ENCODE measurements at regions not wholly inside any gene's neighbourhood (a gene's known extent, or its start where the extent isn't known, plus 50 kb on each side); places are given as distances from the start of the nearest gene placed in this dataset.

DNA sequence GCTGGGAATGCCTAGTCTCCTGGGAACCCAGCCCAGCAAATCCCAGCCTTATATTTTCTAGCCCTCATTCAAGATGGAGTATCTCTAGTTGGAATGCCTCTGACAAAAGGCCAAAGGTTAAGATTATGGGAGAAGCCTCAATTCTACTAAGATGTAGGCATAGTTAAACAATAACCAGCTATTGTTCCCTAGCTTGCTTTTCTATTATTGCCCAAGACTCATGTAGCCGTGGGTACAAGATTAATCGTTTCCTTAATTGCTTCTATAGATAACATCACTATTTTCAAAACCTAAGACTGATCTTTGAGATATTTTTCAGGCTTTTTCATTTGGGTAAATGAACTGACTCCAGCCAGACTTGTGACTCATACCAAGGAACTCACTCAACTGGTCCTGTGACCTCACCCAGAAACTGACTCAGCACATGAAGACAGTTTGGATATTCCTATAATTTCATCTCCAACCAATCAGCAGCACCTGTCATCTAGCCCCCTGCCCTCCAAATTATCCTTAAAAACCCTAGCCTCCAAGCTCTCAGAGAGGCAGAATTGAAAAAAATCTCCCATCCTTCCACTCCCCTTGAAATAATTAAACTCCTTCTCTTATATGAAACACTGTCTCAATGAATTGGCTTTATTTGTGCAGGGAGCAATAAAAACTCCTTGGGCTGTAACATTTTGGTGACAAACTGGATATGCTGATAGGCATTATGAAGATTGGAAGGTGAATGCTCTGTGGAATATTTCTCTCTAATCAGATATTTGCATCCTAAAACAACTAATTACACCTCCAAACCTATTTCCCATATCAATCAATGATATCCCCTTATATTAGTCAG is 589.0 kb downstream of the C12orf50 start:
- no peaks in the 10 kb centered on the region for H3K9me3 ChIP-seq (ENCODE audit: control extremely low read depth in 1 of 3, control insufficient read depth in 2 of 3, insufficient read depth in 1 of 3, low read length in 2 of 3)
- no peaks in the 10 kb centered on the region for H3K36me3 ChIP-seq (replicated peaks in 1 of 2; ENCODE audit: control extremely low read depth in 1 of 2, control insufficient read depth in 1 of 2, extremely low read depth in 1 of 2, insufficient read depth in 2 of 2, low read length in 1 of 2)
- Mint-ChIP-seq H3K27me3 (no peaks in the 10 kb centered on the region), H3K4me3 (no peak overlapping the region), H3K9me3 (ENCODE audit: insufficient read depth) (no peaks in the 10 kb centered on the region), H3K27ac (no peak overlapping the region), H3K4me1 (no peaks in the 10 kb centered on the region)
- no peak overlapping the region for H3K27ac ChIP-seq (ENCODE audit: low read length in 2 of 2)
- no peaks in the 10 kb centered on the region for H3K79me2 ChIP-seq (ENCODE audit: control insufficient read depth, insufficient read depth, low read length)
- DNase-seq: no peak
- POLR2A ChIA-PET: no interaction called here
- H3K27me3 ChIP-seq (replicated peaks in 1 of 4; ENCODE audit: control extremely low read depth in 1 of 4, control insufficient read depth in 3 of 4, insufficient read depth in 4 of 4, low read length in 3 of 4): no peaks in the 10 kb centered on the region
- H4K20me1 ChIP-seq (ENCODE audit: control insufficient read depth, insufficient read depth, low read length, poor library complexity, severe bottlenecking): no peaks in the 10 kb centered on the region
- CTCF ChIA-PET: no interaction called here
- no peak overlapping the region for H3K4me3 ChIP-seq (ENCODE audit: control extremely low read depth in 1 of 5, extremely low read depth in 1 of 5, insufficient read depth in 1 of 5, low read depth in 2 of 5, low read length in 4 of 5)
- no peaks in the 10 kb centered on the region for H3K4me1 ChIP-seq (ENCODE audit: control insufficient read depth in 2 of 2, insufficient read depth in 2 of 2, low read length in 2 of 2)
- no peak overlapping the region for H3K4me2 ChIP-seq (replicated peaks; ENCODE audit: low read depth, low read length, poor library complexity, severe bottlenecking)
- no peak overlapping the region for H3K9ac ChIP-seq (ENCODE audit: low read length)
- no peak for TF ChIP-seq EZH2 (IDR thresholded peaks at IDR 0.05; ENCODE audit: borderline replicate concordance, insufficient read depth, low read depth, low read length, poor library complexity, severe bottlenecking)
- TF ChIP-seq, protein P1, sequence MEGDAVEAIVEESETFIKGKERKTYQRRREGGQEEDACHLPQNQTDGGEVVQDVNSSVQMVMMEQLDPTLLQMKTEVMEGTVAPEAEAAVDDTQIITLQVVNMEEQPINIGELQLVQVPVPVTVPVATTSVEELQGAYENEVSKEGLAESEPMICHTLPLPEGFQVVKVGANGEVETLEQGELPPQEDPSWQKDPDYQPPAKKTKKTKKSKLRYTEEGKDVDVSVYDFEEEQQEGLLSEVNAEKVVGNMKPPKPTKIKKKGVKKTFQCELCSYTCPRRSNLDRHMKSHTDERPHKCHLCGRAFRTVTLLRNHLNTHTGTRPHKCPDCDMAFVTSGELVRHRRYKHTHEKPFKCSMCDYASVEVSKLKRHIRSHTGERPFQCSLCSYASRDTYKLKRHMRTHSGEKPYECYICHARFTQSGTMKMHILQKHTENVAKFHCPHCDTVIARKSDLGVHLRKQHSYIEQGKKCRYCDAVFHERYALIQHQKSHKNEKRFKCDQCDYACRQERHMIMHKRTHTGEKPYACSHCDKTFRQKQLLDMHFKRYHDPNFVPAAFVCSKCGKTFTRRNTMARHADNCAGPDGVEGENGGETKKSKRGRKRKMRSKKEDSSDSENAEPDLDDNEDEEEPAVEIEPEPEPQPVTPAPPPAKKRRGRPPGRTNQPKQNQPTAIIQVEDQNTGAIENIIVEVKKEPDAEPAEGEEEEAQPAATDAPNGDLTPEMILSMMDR (IDR thresholded peaks at IDR 0.05): no peak
- intact Hi-C loops (cut with micrococcal nuclease): no loop called here
- no peak for ATAC-seq (ENCODE audit: low read depth)
- no CpG with 5 or more reads among the region's 2 CpGs for WGBS (ENCODE audit: insufficient coverage)
- H2AFZ ChIP-seq (ENCODE audit: insufficient read depth, low read depth, low read length, poor library complexity, severe bottlenecking): no peak overlapping the region

DNA sequence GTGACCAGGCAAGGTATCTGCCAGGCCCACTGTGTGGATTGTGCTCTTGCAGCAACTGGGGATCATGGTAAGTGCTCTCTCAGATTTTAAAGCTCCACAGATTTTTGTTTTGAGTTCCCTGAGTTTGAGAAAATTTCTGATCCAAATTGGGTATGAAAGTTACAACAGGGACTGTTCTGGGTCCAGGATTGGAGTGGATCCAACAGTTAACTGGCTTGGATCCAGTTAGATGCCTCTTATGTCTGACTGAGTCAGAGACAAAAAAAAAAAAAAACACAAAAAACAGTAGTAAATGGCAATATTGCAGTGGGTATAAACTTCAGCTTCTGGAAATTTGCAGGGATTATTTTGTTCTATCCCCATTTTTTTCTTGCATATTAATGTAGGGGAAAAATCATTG is 598.8 kb downstream of the C12orf50 start:
- Histone ChIP-seq H3K79me2 (ENCODE audit: control insufficient read depth, insufficient read depth, low read length) (no peaks in the 10 kb centered on the region), H4K20me1 (ENCODE audit: control insufficient read depth, insufficient read depth, low read length, poor library complexity, severe bottlenecking) (no peaks in the 10 kb centered on the region), H2AFZ (ENCODE audit: insufficient read depth, low read depth, low read length, poor library complexity, severe bottlenecking) (no peak overlapping the region), H3K9ac (ENCODE audit: low read length) (no peak overlapping the region), H3K4me3 (ENCODE audit: control extremely low read depth in 1 of 5, extremely low read depth in 1 of 5, insufficient read depth in 1 of 5, low read depth in 2 of 5, low read length in 4 of 5) (no peak overlapping the region), H3K36me3 (replicated peaks in 1 of 2; ENCODE audit: control extremely low read depth in 1 of 2, control insufficient read depth in 1 of 2, extremely low read depth in 1 of 2, insufficient read depth in 2 of 2, low read length in 1 of 2) (no peaks in the 10 kb centered on the region), H3K4me1 (ENCODE audit: control insufficient read depth in 2 of 2, insufficient read depth in 2 of 2, low read length in 2 of 2) (no peaks in the 10 kb centered on the region), H3K9me3 (ENCODE audit: control extremely low read depth in 1 of 3, control insufficient read depth in 2 of 3, insufficient read depth in 1 of 3, low read length in 2 of 3) (peaks cover 0 to 7% (median 4%) of the 10 kb centered on the region in 3 donors), H3K4me2 (replicated peaks; ENCODE audit: low read depth, low read length, poor library complexity, severe bottlenecking) (no peak overlapping the region), H3K27ac (ENCODE audit: low read length in 2 of 2) (no peak overlapping the region), H3K27me3 (replicated peaks in 1 of 4; ENCODE audit: control extremely low read depth in 1 of 4, control insufficient read depth in 3 of 4, insufficient read depth in 4 of 4, low read length in 3 of 4) (no peaks in the 10 kb centered on the region)
- TF ChIP-seq EZH2 (IDR thresholded peaks at IDR 0.05; ENCODE audit: borderline replicate concordance, insufficient read depth, low read depth, low read length, poor library complexity, severe bottlenecking): no peak
- TF ChIP-seq, protein P1 (IDR thresholded peaks at IDR 0.05): no peak
- DNase-seq (no peak), ATAC-seq (ENCODE audit: low read depth) (no peak)
- intact Hi-C loops (cut with micrococcal nuclease): no loop called here
- Mint-ChIP-seq H3K4me1 (no peaks in the 10 kb centered on the region), H3K27me3 (no peaks in the 10 kb centered on the region), H3K27ac (no peak overlapping the region), H3K4me3 (no peak overlapping the region), H3K9me3 (ENCODE audit: insufficient read depth) (peaks cover 8% of the 10 kb centered on the region)
- POLR2A ChIA-PET: no interaction called here
- CTCF ChIA-PET: no interaction called here

Measured in B cell (primary cell).